NCI-H226 (cell line): ENCODE measurements at regions not wholly inside any gene's neighbourhood (a gene's known extent, or its start where the extent isn't known, plus 50 kb on each side); places are given as distances from the start of the nearest gene placed in this dataset.

Source experiments
- DNase-seq: peaks from one replicate; pipeline ENCODE4 v3.0.0-alpha.2; 2015

GRCh38 chr18:47593744-47594472 is 336.6 kb downstream of the SMAD2 start:
- no peak for DNase-seq

GRCh38 chr18:47591429-47591828 is 339.0 kb downstream of the SMAD2 start:
- no peak for DNase-seq

DNA sequence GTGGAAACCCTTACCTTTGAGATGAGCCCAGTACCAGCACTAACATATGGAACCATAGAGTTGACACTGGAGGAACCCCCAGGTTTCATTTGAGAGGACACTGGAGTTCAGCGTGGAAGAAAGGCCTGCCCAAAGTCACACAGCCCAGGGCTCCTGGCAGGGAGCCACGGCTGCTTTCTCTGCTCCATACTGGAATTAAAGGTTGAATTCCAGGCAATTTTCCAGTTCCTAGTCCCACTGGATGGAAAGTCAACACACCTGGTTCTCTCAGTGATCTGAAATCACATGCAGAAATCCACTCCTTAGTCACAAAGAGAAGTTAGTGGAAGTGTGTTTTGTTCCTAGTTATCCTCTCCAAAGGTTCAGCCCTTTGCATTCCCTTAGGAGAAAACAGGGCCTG is 336.1 kb upstream of the SKOR2 start:
- DNase-seq: no peak

GRCh38 chr18:47586418-47587070 is 335.1 kb upstream of the SKOR2 start:
- DNase-seq: no peak

- no peak for DNase-seq
Measured at GRCh38 chr18:47585914-47586313, 334.5 kb upstream of the SKOR2 start.

- no peak for DNase-seq
Measured at GRCh38 chr18:47585136-47585535, 333.7 kb upstream of the SKOR2 start.

DNA sequence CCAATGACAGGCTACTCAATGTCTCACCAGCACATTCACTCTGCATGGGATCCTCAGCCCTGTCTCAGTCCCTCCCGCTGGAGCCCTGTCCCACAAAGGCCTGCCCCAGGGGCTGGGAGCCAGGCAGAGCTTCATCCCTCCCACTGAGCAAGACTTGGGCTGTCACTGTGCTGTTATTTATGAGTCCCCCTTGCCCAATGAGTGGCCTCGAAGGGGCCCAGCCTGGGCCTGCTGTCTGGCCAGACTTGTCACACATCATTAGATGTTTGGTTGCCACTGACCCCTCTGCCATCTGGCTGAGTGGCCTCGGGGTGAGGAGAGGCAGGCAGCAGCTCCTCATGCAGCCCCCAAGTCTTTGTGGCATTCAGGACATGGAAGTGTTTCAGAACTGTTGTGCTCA is 330.6 kb upstream of the SKOR2 start:
- no peak for DNase-seq

- no peak for DNase-seq
Measured at GRCh38 chr18:47577520-47577919, 326.1 kb upstream of the SKOR2 start.

DNA sequence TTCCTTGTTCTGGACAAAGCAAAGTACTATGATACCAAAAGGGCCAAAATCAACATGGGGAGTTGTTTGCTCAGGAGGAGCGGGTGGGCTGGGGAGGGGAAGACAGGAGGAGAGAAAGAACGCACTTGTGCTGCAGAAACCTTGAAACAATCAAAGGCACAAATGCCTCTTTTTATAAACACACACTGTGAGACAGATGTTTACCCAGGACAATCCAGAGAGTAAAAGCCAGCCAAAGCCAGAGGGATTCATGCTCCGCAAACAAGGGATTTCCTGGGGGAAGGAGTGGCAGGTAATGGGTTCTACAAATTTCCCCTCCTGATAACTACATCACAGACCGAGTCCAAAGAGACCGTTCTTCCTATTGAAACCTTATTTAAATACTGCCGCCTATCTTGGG is 323.5 kb upstream of the SKOR2 start:
- no peak for DNase-seq

DNA sequence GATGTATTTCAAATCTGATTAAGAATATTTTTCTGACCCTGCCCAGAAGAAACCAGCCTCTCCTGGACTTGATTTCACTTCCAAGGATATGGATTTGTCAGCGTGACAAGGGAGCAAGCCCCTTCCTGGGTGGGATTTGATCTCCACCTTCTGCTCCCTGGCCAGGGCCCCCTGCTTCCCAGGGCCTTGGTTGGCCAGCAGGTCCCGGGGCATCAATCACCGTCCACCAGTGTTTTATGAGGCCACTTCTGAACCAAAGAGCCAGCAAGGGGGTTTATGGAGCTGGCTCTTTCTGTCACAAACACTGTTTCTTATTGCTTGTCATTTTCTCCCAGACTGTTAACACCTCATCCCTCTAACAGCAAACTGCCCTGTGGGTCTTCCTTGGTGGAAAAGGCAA is 320.5 kb upstream of the SKOR2 start:
- no peak for DNase-seq

GRCh38 chr18:47566809-47567208 is 315.3 kb upstream of the SKOR2 start:
- DNase-seq: no peak

GRCh38 chr18:47560723-47561715 is 309.6 kb upstream of the SKOR2 start:
- DNase-seq: no peak

GRCh38 chr18:47558110-47558750 is 306.8 kb upstream of the SKOR2 start:
- DNase-seq: no peak

DNA sequence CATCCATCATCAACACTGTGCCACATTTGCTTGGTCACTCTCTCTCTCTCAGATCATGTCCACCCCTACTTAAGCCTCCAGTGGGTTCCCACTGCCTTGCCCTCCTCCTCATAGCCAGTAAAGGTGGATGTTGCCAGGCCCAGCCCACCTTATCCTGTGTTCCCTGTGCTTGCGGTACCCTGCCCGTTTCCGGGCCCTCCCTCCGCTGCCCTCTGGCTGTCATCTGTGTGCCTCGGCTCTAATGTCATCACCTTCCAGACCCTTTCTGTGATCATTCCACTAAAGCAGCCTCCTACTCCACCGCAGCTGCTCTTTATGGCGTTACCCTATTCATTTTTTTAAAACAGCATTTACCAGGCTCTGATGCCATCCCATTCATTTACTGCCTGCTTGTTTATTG is 305.7 kb upstream of the SKOR2 start:
- no peak for DNase-seq

GRCh38 chr18:47552783-47553182 is 301.3 kb upstream of the SKOR2 start:
- no peak for DNase-seq

DNA sequence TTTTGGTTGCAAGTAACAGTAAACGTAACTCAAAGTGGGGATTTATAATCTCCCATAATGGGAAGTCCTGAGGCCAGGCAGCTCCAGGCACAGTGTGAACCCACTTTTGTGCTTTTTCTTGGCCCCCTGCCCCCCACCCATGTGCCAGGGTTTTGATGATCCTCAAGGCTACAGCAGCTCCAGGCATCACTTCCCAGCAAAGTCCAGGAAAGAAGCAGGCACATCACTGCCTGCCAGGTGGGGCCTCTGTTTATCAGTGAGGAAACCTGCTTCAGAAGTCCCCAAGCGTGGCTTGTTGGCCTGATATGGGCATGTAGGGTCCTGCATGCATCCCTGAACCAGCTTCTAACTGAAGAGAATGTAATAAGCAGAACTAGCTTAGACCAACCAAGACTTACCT is 299.2 kb upstream of the SKOR2 start:
- no peak for DNase-seq

- no peak for DNase-seq
Measured at GRCh38 chr18:47549021-47549540, 297.6 kb upstream of the SKOR2 start.

GRCh38 chr18:47547539-47548202 is 296.2 kb upstream of the SKOR2 start:
- no peak for DNase-seq

- no peak for DNase-seq
Measured at GRCh38 chr18:47545613-47546012, 294.2 kb upstream of the SKOR2 start.

GRCh38 chr18:47543080-47543479 is 291.6 kb upstream of the SKOR2 start:
- no peak for DNase-seq

DNA sequence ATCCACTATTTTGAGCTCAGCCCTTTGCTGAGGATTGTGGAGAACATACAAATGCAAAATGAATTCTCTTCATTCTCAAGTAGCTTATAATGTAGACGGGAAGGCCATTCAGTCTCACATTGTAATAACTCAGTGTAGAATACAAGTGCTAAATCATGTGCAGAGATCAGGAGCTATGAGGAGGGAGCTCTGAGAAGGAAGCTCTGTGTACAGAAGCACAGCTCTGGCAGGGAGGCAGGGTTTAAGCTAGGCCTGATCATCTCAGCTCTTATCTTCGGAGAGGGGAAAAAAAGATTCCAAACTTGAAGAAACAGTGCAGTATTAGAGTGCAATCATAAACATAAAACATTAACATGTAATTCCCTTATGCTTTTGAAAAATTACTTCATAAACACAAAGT is 291.1 kb upstream of the SKOR2 start:
- DNase-seq: no peak

- no peak for DNase-seq
Measured at GRCh38 chr18:47531717-47532116, 280.3 kb upstream of the SKOR2 start.
